ENCODE measurements at regions not wholly inside any gene's neighbourhood (a gene's known extent, or its start where the extent isn't known, plus 50 kb on each side); places are given as distances from the start of the nearest gene placed in this dataset.

- DNase-seq = no peak
Measured at GRCh38 chr6:79764747-79765146, 133.6 kb downstream of the SH3BGRL2 start.

GRCh38 chr6:79763301-79763700 lies 132.2 kb downstream of the SH3BGRL2 start:
- DNase-seq = no peak

- DNase-seq = no peak
Measured at GRCh38 chr6:79762370-79762769, 131.2 kb downstream of the SH3BGRL2 start.

GRCh38 chr6:79756496-79756895 lies 125.4 kb downstream of the SH3BGRL2 start:
- DNase-seq = no peak

- DNase-seq = no peak
Measured at GRCh38 chr6:79755967-79756366, 124.8 kb downstream of the SH3BGRL2 start.

Data from CD4-positive, alpha-beta T cell treated with Interleukin-17A for 4 hours (primary cell).